ENCODE measurements at regions not wholly inside any gene's neighbourhood (a gene's known extent, or its start where the extent isn't known, plus 50 kb on each side); places are given as distances from the start of the nearest gene placed in this dataset.

- TF ChIP-seq, protein P1, sequence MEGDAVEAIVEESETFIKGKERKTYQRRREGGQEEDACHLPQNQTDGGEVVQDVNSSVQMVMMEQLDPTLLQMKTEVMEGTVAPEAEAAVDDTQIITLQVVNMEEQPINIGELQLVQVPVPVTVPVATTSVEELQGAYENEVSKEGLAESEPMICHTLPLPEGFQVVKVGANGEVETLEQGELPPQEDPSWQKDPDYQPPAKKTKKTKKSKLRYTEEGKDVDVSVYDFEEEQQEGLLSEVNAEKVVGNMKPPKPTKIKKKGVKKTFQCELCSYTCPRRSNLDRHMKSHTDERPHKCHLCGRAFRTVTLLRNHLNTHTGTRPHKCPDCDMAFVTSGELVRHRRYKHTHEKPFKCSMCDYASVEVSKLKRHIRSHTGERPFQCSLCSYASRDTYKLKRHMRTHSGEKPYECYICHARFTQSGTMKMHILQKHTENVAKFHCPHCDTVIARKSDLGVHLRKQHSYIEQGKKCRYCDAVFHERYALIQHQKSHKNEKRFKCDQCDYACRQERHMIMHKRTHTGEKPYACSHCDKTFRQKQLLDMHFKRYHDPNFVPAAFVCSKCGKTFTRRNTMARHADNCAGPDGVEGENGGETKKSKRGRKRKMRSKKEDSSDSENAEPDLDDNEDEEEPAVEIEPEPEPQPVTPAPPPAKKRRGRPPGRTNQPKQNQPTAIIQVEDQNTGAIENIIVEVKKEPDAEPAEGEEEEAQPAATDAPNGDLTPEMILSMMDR (IDR thresholded peaks at IDR 0.05; ENCODE audit: insufficient read depth, low read length, poor library complexity, severe bottlenecking), result no peak
- no peak for TF ChIP-seq EZH2phosphoT487 (conservative IDR thresholded peaks at IDR 0.05; ENCODE audit: low read length)
These were observed 558.9 kb downstream of the PKHD1 start for GRCh38 chr6:51528556-51528955.
